Endothelial cell of umbilical vein (primary cell): ENCODE measurements at regions not wholly inside any gene's neighbourhood (a gene's known extent, or its start where the extent isn't known, plus 50 kb on each side); places are given as distances from the start of the nearest gene placed in this dataset.

Experiments
- CTCF ChIP-seq, 2 donors: IDR thresholded peaks; 1 replicate in 1 of 2; 2 replicates in 1 of 2; pipeline ENCODE4 v1.5.1; 2011; ENCODE audit warnings: low read length in 2 of 2, mild to moderate bottlenecking in 2 of 2, moderate library complexity in 2 of 2, control low read depth in 1 of 2, inconsistent platforms in 1 of 2, low read depth in 1 of 2; ENCODE audit not compliant: insufficient read depth in 1 of 2; ENCODE audit errors: extremely low read depth in 1 of 2
- FOS ChIP-seq: IDR thresholded peaks from 2 replicates; pipeline ENCODE4 v1.6.1; 2011; ENCODE audit warnings: mild to moderate bottlenecking, low read length, moderate library complexity, borderline replicate concordance; ENCODE audit not compliant: insufficient read depth
- POLR2AphosphoS5 ChIP-seq: IDR thresholded peaks from 2 replicates; pipeline ENCODE4 v1.6.1; 2012; ENCODE audit warnings: low read depth, mild to moderate bottlenecking, control low read depth, low read length, moderate library complexity; ENCODE audit not compliant: insufficient read depth

- TF ChIP-seq FOS (no peak), POLR2AphosphoS5 (no peak), CTCF (IDR thresholded peaks at IDR 0.05; ENCODE audit: extremely low read depth in 1 of 2, insufficient read depth in 1 of 2, low read depth in 1 of 2, low read length in 2 of 2) (no peak)
Measured at GRCh38 chr5:82476155-82476554, 198.0 kb upstream of the RPS23 start.
